GM10266 (cell line): ENCODE measurements at regions not wholly inside any gene's neighbourhood (a gene's known extent, or its start where the extent isn't known, plus 50 kb on each side); places are given as distances from the start of the nearest gene placed in this dataset.

Experiments
- DNase-seq: peaks from one replicate; pipeline ENCODE4 v3.0.0; 2012; ENCODE audit errors: extremely low spot score
- TF ChIP-seq, protein P1 (sequence below): IDR thresholded peaks from 2 replicates; pipeline ENCODE4 v1.5.1; 2012; ENCODE audit warnings: mild to moderate bottlenecking, low read depth; ENCODE audit not compliant: control insufficient read depth, insufficient read depth; ENCODE audit errors: missing control alignments

DNA sequence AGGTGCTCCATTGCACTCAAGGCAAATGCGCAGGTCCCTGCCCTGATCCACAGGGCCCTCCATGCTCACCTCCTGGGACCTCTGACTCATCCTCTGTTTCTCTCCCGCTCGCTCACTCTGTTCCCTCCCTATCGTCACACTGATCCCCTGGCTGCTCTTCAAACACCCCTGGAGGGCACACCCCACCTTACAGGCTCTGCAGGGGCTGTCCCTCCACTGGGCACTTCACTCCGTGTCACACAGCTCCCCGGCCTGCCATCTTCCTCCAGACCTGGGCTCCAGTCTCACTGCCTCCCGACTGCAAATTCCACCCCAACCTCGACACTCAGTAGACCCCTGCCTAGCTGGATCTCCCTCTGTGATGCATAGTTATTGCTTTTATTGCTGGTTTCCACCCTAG, 91.5 kb upstream of the PRDM11 start:
- TF ChIP-seq, protein P1, sequence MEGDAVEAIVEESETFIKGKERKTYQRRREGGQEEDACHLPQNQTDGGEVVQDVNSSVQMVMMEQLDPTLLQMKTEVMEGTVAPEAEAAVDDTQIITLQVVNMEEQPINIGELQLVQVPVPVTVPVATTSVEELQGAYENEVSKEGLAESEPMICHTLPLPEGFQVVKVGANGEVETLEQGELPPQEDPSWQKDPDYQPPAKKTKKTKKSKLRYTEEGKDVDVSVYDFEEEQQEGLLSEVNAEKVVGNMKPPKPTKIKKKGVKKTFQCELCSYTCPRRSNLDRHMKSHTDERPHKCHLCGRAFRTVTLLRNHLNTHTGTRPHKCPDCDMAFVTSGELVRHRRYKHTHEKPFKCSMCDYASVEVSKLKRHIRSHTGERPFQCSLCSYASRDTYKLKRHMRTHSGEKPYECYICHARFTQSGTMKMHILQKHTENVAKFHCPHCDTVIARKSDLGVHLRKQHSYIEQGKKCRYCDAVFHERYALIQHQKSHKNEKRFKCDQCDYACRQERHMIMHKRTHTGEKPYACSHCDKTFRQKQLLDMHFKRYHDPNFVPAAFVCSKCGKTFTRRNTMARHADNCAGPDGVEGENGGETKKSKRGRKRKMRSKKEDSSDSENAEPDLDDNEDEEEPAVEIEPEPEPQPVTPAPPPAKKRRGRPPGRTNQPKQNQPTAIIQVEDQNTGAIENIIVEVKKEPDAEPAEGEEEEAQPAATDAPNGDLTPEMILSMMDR = no peak
- no peak for DNase-seq

DNA sequence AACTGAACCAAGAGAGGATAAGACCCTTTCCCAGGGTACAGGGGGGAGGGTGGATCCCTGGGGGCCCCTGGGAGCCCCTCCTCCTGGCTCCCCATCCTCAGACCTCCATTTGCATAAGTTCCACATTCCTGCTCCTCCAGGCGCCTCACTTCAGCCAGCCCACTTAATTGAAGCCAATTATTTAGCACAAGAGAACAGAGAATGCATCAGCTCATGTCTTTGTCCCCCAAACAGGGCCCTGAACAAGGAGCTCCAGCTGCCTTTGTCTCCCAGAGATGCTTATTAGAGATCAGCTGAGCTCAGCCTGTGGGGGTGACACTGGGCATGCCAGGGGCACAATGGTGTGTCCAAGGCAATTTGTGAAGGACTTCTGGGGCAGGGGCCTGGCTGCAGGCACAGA, 89.9 kb upstream of the PRDM11 start:
- TF ChIP-seq, protein P1 = no peak

DNA sequence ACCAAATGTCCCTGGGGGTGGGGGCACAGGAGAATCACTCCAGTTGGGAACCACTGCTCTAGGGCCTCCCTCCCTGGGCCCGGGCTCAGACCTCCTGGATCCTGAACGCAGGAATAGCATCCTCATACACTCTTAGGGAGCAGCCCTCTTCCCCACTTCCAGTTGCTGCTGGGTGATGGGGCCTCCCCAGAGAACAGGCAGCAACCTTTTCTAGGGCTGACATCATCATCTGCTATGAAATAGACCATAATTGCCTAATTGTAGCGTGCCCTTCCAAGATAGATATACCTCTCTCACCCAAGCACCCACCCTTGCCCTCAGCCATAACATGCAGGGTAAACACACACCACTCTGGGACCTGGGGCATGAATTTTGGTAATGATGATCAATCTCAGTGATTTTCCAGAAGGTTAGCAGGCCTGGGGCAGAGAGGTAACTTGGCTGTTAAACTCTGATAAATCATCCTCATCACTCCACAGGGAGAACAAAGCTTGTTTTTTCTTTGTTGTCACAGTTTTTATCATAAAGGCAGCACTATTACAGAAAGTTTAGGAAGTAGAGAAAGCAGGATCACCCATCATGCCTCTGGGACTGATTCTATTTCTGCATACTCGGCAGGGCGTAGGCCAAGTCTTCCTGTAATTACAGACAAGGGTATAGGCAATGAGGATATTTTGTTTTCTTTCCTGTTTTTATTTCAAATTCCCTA, 88.3 kb upstream of the PRDM11 start:
- DNase-seq = no peak
- TF ChIP-seq, protein P1 = no peak

More for the DNA sequence above, 89.9 kb upstream of the PRDM11 start:
- DNase-seq = no peak

DNA sequence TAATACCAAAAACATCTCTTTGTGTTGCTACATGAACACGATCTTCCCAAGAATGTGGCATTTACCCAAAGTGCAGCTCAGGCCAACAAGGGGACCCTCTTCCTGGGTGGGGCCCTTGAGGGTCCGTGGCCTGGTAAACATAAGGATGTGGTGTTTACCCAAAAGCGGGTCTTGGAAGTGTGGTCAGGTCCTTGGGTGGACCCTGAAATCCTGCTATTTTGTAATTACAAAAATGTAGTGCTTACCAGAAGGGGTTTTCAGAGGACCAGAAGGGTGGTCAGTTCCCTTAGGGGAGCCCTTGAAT, 87.8 kb upstream of the PRDM11 start:
- no peak for DNase-seq
- TF ChIP-seq, protein P1 = no peak

DNA sequence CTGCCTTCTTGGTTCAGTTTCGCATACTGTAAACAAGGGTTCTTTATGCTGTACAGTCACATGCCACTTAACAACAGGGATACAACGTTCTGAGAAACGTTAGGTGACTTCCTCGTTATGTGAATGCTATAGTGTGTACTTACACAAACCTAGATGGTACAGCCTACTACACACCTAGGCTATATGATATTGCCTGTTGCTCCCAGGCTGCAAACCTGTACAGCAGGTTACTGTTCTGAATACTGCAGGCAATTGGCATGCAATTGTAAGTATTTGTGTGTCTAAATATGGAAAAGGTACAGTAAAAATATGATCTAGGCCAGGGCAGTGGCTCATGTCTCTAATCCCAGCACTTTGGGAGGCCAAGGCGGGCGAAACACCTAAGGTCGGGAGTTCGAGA, 85.7 kb upstream of the PRDM11 start:
- TF ChIP-seq, protein P1 = no peak
- no peak for DNase-seq

DNA sequence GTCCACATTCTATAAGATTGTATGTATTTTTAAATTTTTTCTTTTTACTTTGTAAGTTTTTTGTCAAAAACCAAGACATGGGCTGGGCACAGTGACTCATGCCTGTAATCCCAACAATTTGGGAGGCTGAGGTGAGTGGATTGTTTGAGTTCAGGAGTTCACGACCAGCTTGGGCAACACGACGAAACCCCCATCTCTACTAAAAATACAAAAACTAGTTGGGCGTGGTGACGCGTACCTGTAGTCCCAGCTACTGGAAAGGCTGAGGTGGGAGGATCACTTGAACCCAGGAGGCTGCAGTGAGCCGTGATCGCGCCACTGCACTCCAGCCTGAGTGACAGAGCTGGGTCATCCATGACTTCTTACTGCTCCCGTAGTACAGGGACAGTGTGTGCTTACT, 84.8 kb upstream of the PRDM11 start:
- TF ChIP-seq, protein P1 = no peak
- no peak for DNase-seq

DNA sequence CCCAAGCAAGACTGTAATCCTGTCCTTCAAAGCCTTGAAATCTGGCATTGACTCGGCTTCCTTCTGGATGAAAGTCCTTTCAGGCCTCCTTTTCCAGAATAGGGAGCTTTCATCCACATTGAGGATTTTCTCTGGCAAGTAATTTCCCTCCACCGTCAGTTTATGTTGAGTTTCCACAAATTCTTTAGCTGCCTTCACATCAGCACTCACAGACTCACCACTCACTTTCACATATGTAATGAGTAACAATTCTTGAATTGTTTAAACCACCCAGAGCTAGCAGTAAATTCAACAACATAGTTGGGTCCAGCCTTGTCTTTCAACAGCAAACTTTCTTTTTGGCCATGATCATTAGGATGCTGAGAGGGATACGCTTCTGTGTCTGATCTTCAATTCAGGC, 84.3 kb upstream of the PRDM11 start:
- TF ChIP-seq, protein P1 = no peak
- no peak for DNase-seq
